Thoracic aorta (tissue), 2 donors: ENCODE measurements at regions not wholly inside any gene's neighbourhood (a gene's known extent, or its start where the extent isn't known, plus 50 kb on each side); places are given as distances from the start of the nearest gene placed in this dataset.
"Not testable (repeated sequence)": the region's sequence is repeated elsewhere in the genome, so short reads cannot be mapped to it uniquely, and the experiment has no call there.

Experiments
- ATAC-seq: fragments of 150-250 bp; one replicate; pipeline ENCODE4 v1.8.0; 2017; ENCODE audit warnings: low read depth; ENCODE audit not compliant: insufficient number of reproducible peaks, low FRiP score
- DNase-seq: peaks from one replicate; pipeline ENCODE4 v3.0.0-alpha.2; 2020; ENCODE audit warnings: low spot score
- H3K27ac ChIP-seq, 2 donors: fragments of 200-600 bp; sonication (generic); 1 replicate in 1 of 2; 2 replicates in 1 of 2; pipeline ENCODE4 v1.5.1; 2016; ENCODE audit warnings: mild to moderate bottlenecking in 2 of 2, moderate library complexity in 2 of 2
- H3K27me3 ChIP-seq: fragments of 200-600 bp; sonication (generic); replicated peaks from 2 replicates; pipeline ENCODE4 v1.6.0; 2016; ENCODE audit warnings: mild to moderate bottlenecking; ENCODE audit not compliant: insufficient read depth
- H3K36me3 ChIP-seq: fragments of 200-600 bp; sonication (generic); one replicate; pipeline ENCODE4 v1.5.1; 2016
- H3K4me1 ChIP-seq, 2 donors: fragments of 200-600 bp; sonication (generic); 1 replicate in 1 of 2; 2 replicates in 1 of 2; pipeline versions ENCODE4 v1.5.1 to v1.6.0; 2016; ENCODE audit warnings: low read depth in 2 of 2, mild to moderate bottlenecking in 1 of 2; ENCODE audit not compliant: control insufficient read depth in 1 of 2
- H3K4me3 ChIP-seq: fragments of 200-600 bp; sonication (generic); 2 replicates; pipeline ENCODE4 v1.5.1; 2016; ENCODE audit warnings: mild to moderate bottlenecking
- H3K9me3 ChIP-seq: fragments of 200-600 bp; sonication (generic); 2 replicates; pipeline ENCODE4 v1.5.1; 2016
- TF ChIP-seq, protein P1 (sequence below): fragments of 200-600 bp; sonication (generic); IDR thresholded peaks from one replicate; pipeline ENCODE4 v1.5.1; 2019; ENCODE audit warnings: antibody characterized with exemption

GRCh38 chr9:2526071-2526828 lies 95.3 kb upstream of the VLDLR start:
- H3K9me3 ChIP-seq, result no peaks in the 10 kb centered on the region
- ATAC-seq, result no peak
- no peaks in the 10 kb centered on the region for H3K36me3 ChIP-seq
- DNase-seq, result no peak
- H3K4me1 ChIP-seq, result no peaks in the 10 kb centered on the region
- TF ChIP-seq, protein P1, sequence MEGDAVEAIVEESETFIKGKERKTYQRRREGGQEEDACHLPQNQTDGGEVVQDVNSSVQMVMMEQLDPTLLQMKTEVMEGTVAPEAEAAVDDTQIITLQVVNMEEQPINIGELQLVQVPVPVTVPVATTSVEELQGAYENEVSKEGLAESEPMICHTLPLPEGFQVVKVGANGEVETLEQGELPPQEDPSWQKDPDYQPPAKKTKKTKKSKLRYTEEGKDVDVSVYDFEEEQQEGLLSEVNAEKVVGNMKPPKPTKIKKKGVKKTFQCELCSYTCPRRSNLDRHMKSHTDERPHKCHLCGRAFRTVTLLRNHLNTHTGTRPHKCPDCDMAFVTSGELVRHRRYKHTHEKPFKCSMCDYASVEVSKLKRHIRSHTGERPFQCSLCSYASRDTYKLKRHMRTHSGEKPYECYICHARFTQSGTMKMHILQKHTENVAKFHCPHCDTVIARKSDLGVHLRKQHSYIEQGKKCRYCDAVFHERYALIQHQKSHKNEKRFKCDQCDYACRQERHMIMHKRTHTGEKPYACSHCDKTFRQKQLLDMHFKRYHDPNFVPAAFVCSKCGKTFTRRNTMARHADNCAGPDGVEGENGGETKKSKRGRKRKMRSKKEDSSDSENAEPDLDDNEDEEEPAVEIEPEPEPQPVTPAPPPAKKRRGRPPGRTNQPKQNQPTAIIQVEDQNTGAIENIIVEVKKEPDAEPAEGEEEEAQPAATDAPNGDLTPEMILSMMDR, result no peak
- H3K27ac ChIP-seq, result no peak overlapping the region
- no peaks in the 10 kb centered on the region for H3K27me3 ChIP-seq
- H3K4me3 ChIP-seq, result no peak overlapping the region

- H3K4me3 ChIP-seq, result no peak overlapping the region
- no peak overlapping the region for H3K27ac ChIP-seq
- DNase-seq (no peak), ATAC-seq (no peak)
- H3K27me3 ChIP-seq, result no peaks in the 10 kb centered on the region
- H3K4me1 ChIP-seq, result no peaks in the 10 kb centered on the region
- no peaks in the 10 kb centered on the region for H3K9me3 ChIP-seq
- TF ChIP-seq, protein P1, result no peak
- no peaks in the 10 kb centered on the region for H3K36me3 ChIP-seq
These were observed 90.1 kb upstream of the VLDLR start for GRCh38 chr9:2531481-2531880.

DNA sequence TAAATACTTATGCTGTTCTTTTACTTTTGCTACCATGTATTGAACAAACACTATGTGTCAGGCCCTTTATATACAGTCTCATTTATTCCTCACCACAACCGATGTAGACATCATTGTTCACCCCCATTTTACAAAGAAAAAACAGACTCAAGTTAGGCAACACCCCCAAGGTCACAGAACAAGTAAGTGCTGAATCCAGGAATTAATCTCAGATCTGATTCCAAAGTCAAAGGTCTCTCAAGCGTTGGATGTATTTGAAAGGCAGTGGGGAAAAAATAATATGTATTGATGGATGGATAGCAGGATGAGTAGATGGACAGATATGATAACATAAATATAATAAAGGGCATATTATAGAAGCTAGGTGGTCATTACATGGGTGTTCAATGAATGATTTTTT lies 85.1 kb upstream of the VLDLR start:
- Histone ChIP-seq H3K4me3 (no peak overlapping the region), H3K36me3 (no peaks in the 10 kb centered on the region), H3K27ac (no peak overlapping the region), H3K4me1 (no peaks in the 10 kb centered on the region), H3K9me3 (no peaks in the 10 kb centered on the region), H3K27me3 (no peaks in the 10 kb centered on the region)
- TF ChIP-seq, protein P1, result no peak
- ATAC-seq (no peak), DNase-seq (no peak)

DNA sequence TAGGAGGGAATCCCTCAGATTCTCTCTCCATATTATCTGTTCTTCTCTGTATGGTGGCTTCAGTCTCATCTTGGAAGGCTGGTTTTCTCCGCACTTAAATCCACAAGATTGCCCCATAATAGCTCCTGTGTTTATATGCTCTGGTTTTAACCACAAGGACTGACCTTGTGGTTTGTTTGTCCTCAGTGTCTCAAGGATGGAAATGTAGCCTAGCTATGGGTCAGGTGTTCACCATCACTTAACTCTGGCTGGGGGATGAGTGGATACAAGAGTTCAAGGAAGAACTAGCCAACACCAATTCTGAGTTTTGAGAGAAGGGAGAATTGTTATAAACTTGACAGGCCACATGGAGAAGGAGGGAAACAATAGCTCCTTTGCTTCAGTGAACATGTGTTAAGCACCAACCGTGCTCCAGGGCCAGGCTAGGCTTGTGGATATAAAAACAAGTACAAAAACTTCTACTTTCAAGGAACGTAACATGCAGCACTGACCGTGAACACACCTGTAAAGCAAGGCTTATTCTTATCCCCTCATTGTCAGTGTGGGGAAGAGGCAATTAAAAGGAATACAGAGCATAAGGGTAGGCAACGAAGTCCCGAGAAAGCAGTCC lies 75.6 kb upstream of the VLDLR start:
- Histone ChIP-seq H3K4me1 (no peaks in the 10 kb centered on the region), H3K36me3 (no peaks in the 10 kb centered on the region), H3K27me3 (no peaks in the 10 kb centered on the region), H3K27ac (no peak overlapping the region), H3K9me3 (no peaks in the 10 kb centered on the region), H3K4me3 (no peak overlapping the region)
- DNase-seq (no peak), ATAC-seq (no peak)
- TF ChIP-seq, protein P1, result no peak

DNA sequence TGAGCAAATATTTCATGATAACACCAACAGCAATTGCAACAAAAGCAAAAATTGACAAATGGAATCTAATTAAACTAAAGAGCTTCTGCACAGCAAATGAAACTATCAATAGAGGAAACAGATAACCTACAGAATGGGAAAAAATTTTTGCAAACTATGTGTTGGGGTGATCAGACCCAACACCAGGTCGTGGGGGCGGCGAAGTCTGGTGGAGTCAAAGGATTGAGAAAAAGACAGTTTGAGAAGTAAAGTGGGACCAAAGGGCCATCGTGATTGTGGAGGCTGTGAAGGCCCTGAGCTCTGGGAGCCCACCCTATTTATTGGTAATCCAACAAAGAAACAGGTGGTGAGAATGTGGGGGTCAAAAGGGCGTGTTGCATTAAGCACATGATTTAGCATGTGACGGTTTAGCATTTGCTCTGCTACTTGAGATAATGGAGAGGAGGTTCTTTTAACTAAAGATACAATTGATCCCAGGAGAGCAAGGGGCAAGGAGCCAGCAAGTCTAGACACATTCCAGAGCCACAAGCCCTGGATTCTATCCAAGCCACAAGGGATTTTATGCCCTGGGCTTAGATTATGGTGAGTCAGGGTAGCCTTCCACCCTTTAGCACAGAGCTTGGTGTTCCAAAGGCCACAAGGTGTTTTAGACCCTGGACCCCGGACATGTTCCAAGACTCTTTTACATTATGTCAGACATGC lies 65.5 kb upstream of the VLDLR start:
- DNase-seq, ATAC-seq: not testable (repeated sequence)
- H3K4me1 ChIP-seq, result peaks cover 6 to 16% of the 10 kb centered on the region in 2 donors

More for the DNA sequence above, 65.5 kb upstream of the VLDLR start:
- not testable (repeated sequence) for H3K27ac ChIP-seq, H3K27me3 ChIP-seq, H3K36me3 ChIP-seq, H3K9me3 ChIP-seq, H3K4me3 ChIP-seq
